SK-MEL-5 (cell line): ENCODE measurements at regions not wholly inside any gene's neighbourhood (a gene's known extent, or its start where the extent isn't known, plus 50 kb on each side); places are given as distances from the start of the nearest gene placed in this dataset.
A peak's percentile ranks its signal among the peaks of the same experiment; 100 is the strongest.
"Not testable (repeated sequence)": the region's sequence is repeated elsewhere in the genome, so short reads cannot be mapped to it uniquely, and the experiment has no call there.

Experiments
- DNase-seq: peaks from one replicate; pipeline ENCODE4 v3.0.0-alpha.2; 2016; ENCODE audit warnings: low read depth, low spot score
- in situ Hi-C: cut with HindIII; loops from 2 replicates; pipeline ENCODE4 v1.10.0; 2016; ENCODE audit warnings: low sequenced_read_pairs, high pct_unique_total_duplicates, low pct_unique_long_range_greater_than_20kb

- in situ Hi-C loops: no loop called here
- no peak for DNase-seq
These were observed 1255.6 kb downstream of the DIAPH3 start for GRCh38 chr13:58908019-58908679.

- in situ Hi-C loops: no loop called here
- DNase-seq: no peak
These were observed 1244.2 kb downstream of the DIAPH3 start for GRCh38 chr13:58919551-58919950.

- in situ Hi-C loops: no loop called here
- no peak for DNase-seq
These were observed 1242.6 kb downstream of the DIAPH3 start for GRCh38 chr13:58921129-58921528.

- DNase-seq: no peak
- in situ Hi-C loops: no loop called here
These were observed 1236.9 kb downstream of the DIAPH3 start for GRCh38 chr13:58926858-58927257.

- in situ Hi-C loops: no loop called here
- DNase-seq: no peak
These were observed 1230.3 kb downstream of the DIAPH3 start for GRCh38 chr13:58933475-58933874.

- DNase-seq: no peak
- in situ Hi-C loops: no loop called here
These were observed 1228.0 kb downstream of the DIAPH3 start for GRCh38 chr13:58935689-58936088.

- in situ Hi-C loops: no loop called here
These were observed 1217.5 kb downstream of the DIAPH3 start for GRCh38 chr13:58946274-58946673.

GRCh38 chr13:58949646-58950045, 1214.1 kb downstream of the DIAPH3 start:
- no peak for DNase-seq
- in situ Hi-C loops: no loop called here

More at GRCh38 chr13:58946274-58946673, 1217.5 kb downstream of the DIAPH3 start:
- DNase-seq: no peak

GRCh38 chr13:58950911-58951310, 1212.8 kb downstream of the DIAPH3 start:
- in situ Hi-C loops: no loop called here
- DNase-seq: no peak

- no peak for DNase-seq
- in situ Hi-C loops: no loop called here
These were observed 1210.1 kb downstream of the DIAPH3 start for GRCh38 chr13:58953638-58954037.

- in situ Hi-C loops: no loop called here
- DNase-seq: no peak
These were observed 1208.0 kb downstream of the DIAPH3 start for GRCh38 chr13:58955546-58956385.

- DNase-seq, in situ Hi-C loops: not testable (repeated sequence)
These were observed 1205.6 kb downstream of the DIAPH3 start for GRCh38 chr13:58958097-58958496.

GRCh38 chr13:58960888-58961287, 1202.8 kb downstream of the DIAPH3 start:
- in situ Hi-C loops: no loop called here
- DNase-seq: peak; percentile 49

GRCh38 chr13:58963321-58963720, 1200.4 kb downstream of the DIAPH3 start:
- DNase-seq: no peak
- in situ Hi-C loops: no loop called here

- no peak for DNase-seq
- in situ Hi-C loops: no loop called here
These were observed 1199.7 kb downstream of the DIAPH3 start for GRCh38 chr13:58964048-58964447.

- no peak for DNase-seq
- in situ Hi-C loops: no loop called here
These were observed 1186.6 kb downstream of the DIAPH3 start for GRCh38 chr13:58977085-58977484.

- in situ Hi-C loops: no loop called here
- DNase-seq: no peak
These were observed 1185.4 kb downstream of the DIAPH3 start for GRCh38 chr13:58978331-58978730.

- DNase-seq: peak; percentile 17
- in situ Hi-C loops: no loop called here
These were observed 1183.9 kb downstream of the DIAPH3 start for GRCh38 chr13:58979851-58980250.

GRCh38 chr13:58985845-58986244, 1177.9 kb downstream of the DIAPH3 start:
- in situ Hi-C loops: no loop called here
- DNase-seq: no peak
